B cell (primary cell): ENCODE measurements at regions not wholly inside any gene's neighbourhood (a gene's known extent, or its start where the extent isn't known, plus 50 kb on each side); places are given as distances from the start of the nearest gene placed in this dataset.

ENCODE experiments used
- EZH2 ChIP-seq: IDR thresholded peaks from 2 replicates; pipeline ENCODE4 v1.6.1; 2012; ENCODE audit warnings: borderline replicate concordance, low read depth, mild to moderate bottlenecking, moderate library complexity, low read length; ENCODE audit not compliant: insufficient read depth, poor library complexity, severe bottlenecking
- TF ChIP-seq, protein P1 (sequence below): fragments of 200-600 bp; IDR thresholded peaks from one replicate; pipeline ENCODE4 v1.8.0; 2022; ENCODE audit warnings: antibody characterized with exemption, mild to moderate bottlenecking

- TF ChIP-seq, protein P1, sequence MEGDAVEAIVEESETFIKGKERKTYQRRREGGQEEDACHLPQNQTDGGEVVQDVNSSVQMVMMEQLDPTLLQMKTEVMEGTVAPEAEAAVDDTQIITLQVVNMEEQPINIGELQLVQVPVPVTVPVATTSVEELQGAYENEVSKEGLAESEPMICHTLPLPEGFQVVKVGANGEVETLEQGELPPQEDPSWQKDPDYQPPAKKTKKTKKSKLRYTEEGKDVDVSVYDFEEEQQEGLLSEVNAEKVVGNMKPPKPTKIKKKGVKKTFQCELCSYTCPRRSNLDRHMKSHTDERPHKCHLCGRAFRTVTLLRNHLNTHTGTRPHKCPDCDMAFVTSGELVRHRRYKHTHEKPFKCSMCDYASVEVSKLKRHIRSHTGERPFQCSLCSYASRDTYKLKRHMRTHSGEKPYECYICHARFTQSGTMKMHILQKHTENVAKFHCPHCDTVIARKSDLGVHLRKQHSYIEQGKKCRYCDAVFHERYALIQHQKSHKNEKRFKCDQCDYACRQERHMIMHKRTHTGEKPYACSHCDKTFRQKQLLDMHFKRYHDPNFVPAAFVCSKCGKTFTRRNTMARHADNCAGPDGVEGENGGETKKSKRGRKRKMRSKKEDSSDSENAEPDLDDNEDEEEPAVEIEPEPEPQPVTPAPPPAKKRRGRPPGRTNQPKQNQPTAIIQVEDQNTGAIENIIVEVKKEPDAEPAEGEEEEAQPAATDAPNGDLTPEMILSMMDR = no peak
- TF ChIP-seq EZH2 = no peak
These were observed 461.7 kb downstream of the TLE1 start for GRCh38 chr9:81227507-81228245.
